ENCODE measurements at regions not wholly inside any gene's neighbourhood (a gene's known extent, or its start where the extent isn't known, plus 50 kb on each side); places are given as distances from the start of the nearest gene placed in this dataset.

- 33% methylated on average over 3 of the region's 3 CpGs for WGBS (ENCODE audit: low lambda C conversion rate)
- FAIRE-seq (no peak), DNase-seq (ENCODE audit: low spot score) (no peak), ATAC-seq (no peak)
- Histone ChIP-seq H3K79me2 (ENCODE audit: insufficient read depth, low read length) (no peaks in the 10 kb centered on the region), H2AFZ (ENCODE audit: low read length) (no peak overlapping the region), H3K36me3 (replicated peaks in 1 of 2; ENCODE audit: control insufficient read depth in 1 of 2, insufficient read depth in 2 of 2, low read length in 2 of 2) (no peaks in the 10 kb centered on the region), H3K9me3 (ENCODE audit: low read length) (peaks cover 40% of the 10 kb centered on the region; the same call in 1 of the 2 replicates), H3K27ac (ENCODE audit: extremely low read length, insufficient read depth, low read length) (no peak overlapping the region), H3K4me2 (ENCODE audit: low read depth, low read length) (no peak overlapping the region), H3K27me3 (ENCODE audit: control insufficient read depth in 1 of 2, insufficient read depth in 2 of 2, low read length in 2 of 2) (no peaks in the 10 kb centered on the region), H3K4me3 (replicated peaks in 1 of 3; ENCODE audit: insufficient read depth in 1 of 3, low read depth in 2 of 3, low read length in 3 of 3) (no peak overlapping the region), H4K20me1 (ENCODE audit: insufficient read depth, low read length) (no peaks in the 10 kb centered on the region), H3K9ac (ENCODE audit: insufficient read depth, low read depth, low read length) (no peak overlapping the region), H3K4me1 (ENCODE audit: insufficient read depth, low read length) (no peaks in the 10 kb centered on the region)
- no TSS peak for BruUV-seq (replicated peaks)
- CTCF ChIA-PET (ENCODE audit: low intra/inter-chr PET ratio, low total read pairs) = no interaction called here
- intact Hi-C loops (cut with micrococcal nuclease; ENCODE audit: unreplicated experiment) = no loop called here
- in situ Hi-C loops (cut with HindIII; ENCODE audit: extremely low pct_ligation_motif_present, low pct_unique_long_range_greater_than_20kb) = no loop called here
- POLR2A ChIA-PET = no interaction called here
- TF ChIP-seq NFAT5 (CRISPR knock-in tag; IDR thresholded peaks at IDR 0.05) = no peak
- TF ChIP-seq ZNF672 (CRISPR knock-in tag; IDR thresholded peaks at IDR 0.05) = no peak
- TF ChIP-seq KAT7 (CRISPR knock-in tag; IDR thresholded peaks at IDR 0.05; ENCODE audit: borderline replicate concordance) = no peak
- no peak for TF ChIP-seq ZNF549 (CRISPR knock-in tag; IDR thresholded peaks at IDR 0.05)
- no peak for TF ChIP-seq ARID2 (CRISPR knock-in tag; IDR thresholded peaks at IDR 0.05; ENCODE audit: borderline replicate concordance)
- no peak for TF ChIP-seq CHCHD3 (CRISPR knock-in tag; IDR thresholded peaks at IDR 0.05)
- no peak for TF ChIP-seq ZBTB2 (CRISPR knock-in tag; IDR thresholded peaks at IDR 0.05; ENCODE audit: low read depth)
- TF ChIP-seq NONO (IDR thresholded peaks at IDR 0.05) = no peak
- no peak for TF ChIP-seq NONO (CRISPR knock-in tag; conservative IDR thresholded peaks at IDR 0.05)
- TF ChIP-seq NFE2 (CRISPR knock-in tag; IDR thresholded peaks at IDR 0.05) = no peak
- TF ChIP-seq GLMP (CRISPR knock-in tag; IDR thresholded peaks at IDR 0.05; ENCODE audit: borderline replicate concordance) = no peak
- no peak for TF ChIP-seq FOXM1 (CRISPR knock-in tag; IDR thresholded peaks at IDR 0.05)
- no peak for TF ChIP-seq E2F5 (CRISPR knock-in tag; conservative IDR thresholded peaks at IDR 0.05)
- TF ChIP-seq SALL1 (CRISPR knock-in tag; IDR thresholded peaks at IDR 0.05) = no peak
- no peak for TF ChIP-seq ZGPAT (CRISPR knock-in tag; IDR thresholded peaks at IDR 0.05)
- no peak for TF ChIP-seq ZNF567 (CRISPR knock-in tag; IDR thresholded peaks at IDR 0.05; ENCODE audit: borderline replicate concordance)
- TF ChIP-seq CENPT (CRISPR knock-in tag; IDR thresholded peaks at IDR 0.05; ENCODE audit: low read depth) = no peak
Measured at GRCh38 chr2:56464066-56464465, 280.3 kb downstream of the CCDC85A start.
